DMS53 treated with DMSO at 0.1 percent for 48 hours (cell line): ENCODE measurements at regions not wholly inside any gene's neighbourhood (a gene's known extent, or its start where the extent isn't known, plus 50 kb on each side); places are given as distances from the start of the nearest gene placed in this dataset.
"Not testable (repeated sequence)": the region's sequence is repeated elsewhere in the genome, so short reads cannot be mapped to it uniquely, and the experiment has no call there.

Experiments used
- DNase-seq: peaks from one replicate; lab custom pipeline; 2025; ENCODE audit not compliant: unreplicated experiment; lab: John Stamatoyannopoulos, UW

- DNase-seq: no peak
Measured at GRCh38 chr15:45804028-45804427, 169.2 kb downstream of the SQOR start.

- DNase-seq: no peak
Measured at GRCh38 chr15:45810201-45810600, 175.4 kb downstream of the SQOR start.

- no peak for DNase-seq
Measured at GRCh38 chr15:45812200-45812599, 177.4 kb downstream of the SQOR start.

- DNase-seq: not testable (repeated sequence)
Measured at GRCh38 chr15:45817578-45817977, 182.7 kb downstream of the SQOR start.

- DNase-seq: no peak
Measured at GRCh38 chr15:45821390-45821789, 186.6 kb downstream of the SQOR start.

GRCh38 chr15:45822968-45823367 lies 188.1 kb downstream of the SQOR start:
- DNase-seq: not testable (repeated sequence)

GRCh38 chr15:45827275-45827674 lies 192.4 kb downstream of the SQOR start:
- no peak for DNase-seq

GRCh38 chr15:45827766-45828165 lies 192.9 kb downstream of the SQOR start:
- DNase-seq: no peak

- peak; percentile 22 for DNase-seq
Measured at GRCh38 chr15:45829336-45830153, 194.7 kb downstream of the SQOR start.

- no peak for DNase-seq
Measured at GRCh38 chr15:45831787-45832186, 197.0 kb downstream of the SQOR start.

GRCh38 chr15:45834622-45835021 lies 199.8 kb downstream of the SQOR start:
- DNase-seq: no peak

- DNase-seq: no peak
Measured at GRCh38 chr15:45842151-45842550, 207.3 kb downstream of the SQOR start.

- no peak for DNase-seq
Measured at GRCh38 chr15:45847645-45848044, 212.8 kb downstream of the SQOR start.

- no peak for DNase-seq
Measured at GRCh38 chr15:45849136-45849535, 214.3 kb downstream of the SQOR start.

GRCh38 chr15:45854455-45855202 lies 219.8 kb downstream of the SQOR start:
- DNase-seq: no peak

- DNase-seq: peak; percentile 4
Measured at GRCh38 chr15:45855210-45855906, 220.5 kb downstream of the SQOR start.

- peak; percentile 47 for DNase-seq
Measured at GRCh38 chr15:45855907-45856579, 221.2 kb downstream of the SQOR start.

GRCh38 chr15:45857291-45857690 lies 222.5 kb downstream of the SQOR start:
- DNase-seq: no peak

GRCh38 chr15:45858491-45858890 lies 223.7 kb downstream of the SQOR start:
- no peak for DNase-seq

GRCh38 chr15:45862034-45862433 lies 227.2 kb downstream of the SQOR start:
- no peak for DNase-seq
